HEK293 (cell line): ENCODE measurements at regions not wholly inside any gene's neighbourhood (a gene's known extent, or its start where the extent isn't known, plus 50 kb on each side); places are given as distances from the start of the nearest gene placed in this dataset.

ENCODE experiments used
- CTCF ChIA-PET: fragments of 350-600 bp; formaldehyde crosslinking; extraction: SDS; loops from one replicate; lab custom pipeline; 2021; ENCODE audit warnings: antibody characterized with exemption; lab: Yijun Ruan, JAX
- POLR2A ChIA-PET: fragments of 300-600 bp; formaldehyde crosslinking; extraction: SDS; loops from one replicate; lab custom pipeline; 2020; ENCODE audit warnings: antibody characterized with exemption, inconsistent platforms; lab: Yijun Ruan, JAX
- H3K27ac ChIP-seq: fragments of 200-500 bp; sonication (Bioruptor generic); 2 replicates; pipeline ENCODE4 v1.5.1; 2014; ENCODE audit warnings: low read depth, low read length, control low read depth, inconsistent platforms; ENCODE audit errors: extremely low read depth
- H3K36me3 ChIP-seq, 2 experiments: fragments of 200-500 bp in 1 of 2; sonication (Bioruptor generic) in 1 of 2; 1 replicate in 1 of 2; 2 replicates in 1 of 2; pipeline ENCODE4 v1.5.1; 2014 to 2017; ENCODE audit warnings: inconsistent platforms in 2 of 2, low read length in 2 of 2; ENCODE audit not compliant: control insufficient read depth in 2 of 2, insufficient read depth in 1 of 2
- H3K4me1 ChIP-seq: fragments of 200-500 bp; sonication (Bioruptor generic); 2 replicates; pipeline ENCODE4 v1.5.1; 2014; ENCODE audit warnings: mild to moderate bottlenecking, low read length, inconsistent platforms; ENCODE audit not compliant: control insufficient read depth, insufficient read depth
- H3K4me3 ChIP-seq: 2 replicates; pipeline ENCODE4 v1.5.1; 2011; ENCODE audit warnings: low read depth, mild to moderate bottlenecking, control low read depth, low read length, moderate library complexity
- H3K9me3 ChIP-seq: fragments of 200-500 bp; sonication (Bioruptor generic); 2 replicates; pipeline ENCODE4 v1.5.1; 2014; ENCODE audit warnings: low read depth, low read length, inconsistent platforms; ENCODE audit not compliant: control insufficient read depth, insufficient read depth
- ELK4 ChIP-seq: IDR thresholded peaks from 2 replicates; pipeline ENCODE4 v1.6.1; 2011; ENCODE audit warnings: mild to moderate bottlenecking, low read depth, low read length, borderline replicate concordance
- GFI1B ChIP-seq: fragments of 450-650 bp; formaldehyde crosslinking; IDR thresholded peaks from 2 replicates; pipeline ENCODE4 v1.5.1; 2016; ENCODE audit warnings: missing biosample characterization, missing genetic modification characterization
- HOXC10 ChIP-seq: sonication (generic); formaldehyde crosslinking; IDR thresholded peaks from 2 replicates; pipeline ENCODE4 v1.8.1; 2023; ENCODE audit warnings: mild to moderate bottlenecking, missing genetic modification reagents
- KLF7 ChIP-seq: fragments of 450-650 bp; formaldehyde crosslinking; IDR thresholded peaks from 2 replicates; pipeline ENCODE4 v1.5.1; 2016; ENCODE audit warnings: missing biosample characterization, missing genetic modification characterization, borderline replicate concordance
- KLF9 ChIP-seq: fragments of 450-650 bp; formaldehyde crosslinking; IDR thresholded peaks from 2 replicates; pipeline ENCODE4 v1.5.1; 2016; ENCODE audit warnings: missing biosample characterization, missing genetic modification characterization, low read depth
- PRDM4 ChIP-seq: fragments of 450-650 bp; formaldehyde crosslinking; IDR thresholded peaks from 2 replicates; pipeline ENCODE4 v1.5.1; 2017; ENCODE audit warnings: missing biosample characterization, missing genetic modification characterization
- REPIN1 ChIP-seq: fragments of 450-650 bp; formaldehyde crosslinking; IDR thresholded peaks from 2 replicates; pipeline ENCODE4 v1.5.1; 2017; ENCODE audit warnings: missing biosample characterization, missing genetic modification characterization, low read depth
- SALL2 ChIP-seq: fragments of 450-650 bp; formaldehyde crosslinking; IDR thresholded peaks from 2 replicates; pipeline ENCODE4 v1.5.0; 2017; ENCODE audit warnings: missing biosample characterization, mild to moderate bottlenecking, missing genetic modification characterization, borderline replicate concordance
- TCF7L2 ChIP-seq: IDR thresholded peaks from 2 replicates; pipeline ENCODE4 v1.6.1; 2011; ENCODE audit warnings: low read depth, mild to moderate bottlenecking, inconsistent platforms, low read length, moderate library complexity, borderline replicate concordance
- ZFP37 ChIP-seq: fragments of 450-650 bp; formaldehyde crosslinking; IDR thresholded peaks from 2 replicates; pipeline ENCODE4 v1.5.1; 2016; ENCODE audit warnings: missing biosample characterization, missing genetic modification characterization
- ZNF335 ChIP-seq: fragments of 450-650 bp; formaldehyde crosslinking; conservative IDR thresholded peaks from 2 replicates; pipeline ENCODE4 v1.5.1; 2016; ENCODE audit warnings: missing biosample characterization, missing genetic modification characterization
- ZNF366 ChIP-seq: fragments of 450-650 bp; formaldehyde crosslinking; conservative IDR thresholded peaks from 2 replicates; pipeline ENCODE4 v1.5.1; 2016; ENCODE audit warnings: missing biosample characterization, missing genetic modification characterization
- ZNF398 ChIP-seq: fragments of 450-650 bp; formaldehyde crosslinking; IDR thresholded peaks from 2 replicates; pipeline ENCODE4 v1.5.1; 2017; ENCODE audit warnings: missing biosample characterization, missing genetic modification characterization
- ZNF423 ChIP-seq: fragments of 450-650 bp; formaldehyde crosslinking; IDR thresholded peaks from 2 replicates; pipeline ENCODE4 v1.5.1; 2016; ENCODE audit warnings: missing biosample characterization, missing genetic modification characterization
- ZNF549 ChIP-seq: fragments of 450-650 bp; IDR thresholded peaks from 2 replicates; pipeline ENCODE4 v1.5.1; 2018; ENCODE audit warnings: missing biosample characterization, missing genetic modification characterization, mild to moderate bottlenecking, inconsistent platforms, moderate library complexity
- ZNF555 ChIP-seq: fragments of 450-650 bp; formaldehyde crosslinking; conservative IDR thresholded peaks from 2 replicates; pipeline ENCODE4 v1.5.1; 2017; ENCODE audit warnings: missing biosample characterization, mild to moderate bottlenecking, missing genetic modification characterization, inconsistent platforms
- ZNF571 ChIP-seq: fragments of 450-650 bp; formaldehyde crosslinking; IDR thresholded peaks from 2 replicates; pipeline ENCODE4 v1.5.0; 2017; ENCODE audit warnings: missing biosample characterization, missing genetic modification characterization
- ZNF596 ChIP-seq: fragments of 450-650 bp; IDR thresholded peaks from 2 replicates; pipeline ENCODE4 v1.5.0; 2018; ENCODE audit warnings: missing biosample characterization, mild to moderate bottlenecking, missing genetic modification characterization, moderate library complexity
- ZNF621 ChIP-seq: fragments of 450-650 bp; formaldehyde crosslinking; IDR thresholded peaks from 2 replicates; pipeline ENCODE4 v1.5.1; 2017; ENCODE audit warnings: missing biosample characterization, missing genetic modification characterization
- ZNF623 ChIP-seq: fragments of 450-650 bp; formaldehyde crosslinking; IDR thresholded peaks from 2 replicates; pipeline ENCODE4 v1.5.1; 2016; ENCODE audit warnings: missing biosample characterization, missing genetic modification characterization
- ZNF768 ChIP-seq: fragments of 450-650 bp; formaldehyde crosslinking; IDR thresholded peaks from 2 replicates; pipeline ENCODE4 v1.5.1; 2018; ENCODE audit warnings: missing biosample characterization, mild to moderate bottlenecking, missing genetic modification characterization
- ZNF792 ChIP-seq: fragments of 450-650 bp; formaldehyde crosslinking; IDR thresholded peaks from 2 replicates; pipeline ENCODE4 v1.5.1; 2016; ENCODE audit warnings: missing biosample characterization, missing genetic modification characterization
- TF ChIP-seq, protein P1 (sequence below): fragments of 450-650 bp; formaldehyde crosslinking; IDR thresholded peaks from 2 replicates; pipeline ENCODE4 v1.5.1; 2016; ENCODE audit warnings: missing biosample characterization, missing genetic modification characterization, low read depth

DNA sequence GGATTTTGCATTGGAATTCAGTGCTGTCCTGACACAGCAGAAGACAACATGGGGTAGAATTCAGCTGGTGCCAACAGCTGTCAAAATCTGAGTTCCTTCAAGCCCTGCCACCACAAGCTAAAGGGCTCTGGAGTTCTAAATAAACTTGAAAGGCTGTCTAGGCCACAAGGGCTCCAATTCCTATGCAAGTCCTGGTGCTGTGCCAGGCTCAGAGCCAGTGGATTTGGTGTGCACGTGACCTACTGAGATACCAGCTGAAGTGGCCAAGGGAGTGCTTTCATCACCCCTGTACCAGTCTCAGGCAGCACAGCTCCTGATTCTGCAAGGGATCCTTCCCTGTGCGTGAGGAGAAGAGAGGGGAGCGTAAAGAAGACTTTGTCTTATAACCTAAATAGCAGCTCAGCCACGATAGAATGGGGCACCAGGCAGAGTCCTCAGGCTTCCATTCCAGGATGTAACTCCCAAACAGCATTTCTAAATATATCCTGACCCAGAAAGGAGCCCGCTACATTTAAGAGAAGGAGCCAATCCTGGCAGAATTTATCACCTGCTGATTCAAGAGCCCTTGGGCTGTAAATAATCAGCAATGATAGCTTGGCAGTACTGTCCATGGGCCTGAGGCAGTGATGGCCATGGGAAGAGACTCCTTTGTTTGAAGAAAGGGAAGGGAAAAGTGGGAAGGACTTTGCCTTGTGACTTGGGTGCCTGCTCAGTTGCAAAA, 881.2 kb upstream of the EPHA7 start:
- TF ChIP-seq GFI1B (no peak), ZNF792 (tag by site-specific recombination) (no peak), ZNF398 (tag by site-specific recombination) (no peak), SALL2 (tag by site-specific recombination) (no peak), PRDM4 (tag by site-specific recombination) (no peak), ZNF596 (tag by site-specific recombination) (no peak), ELK4 (no peak), HOXC10 (CRISPR knock-in tag) (no peak), ZNF366 (tag by site-specific recombination) (no peak), KLF9 (no peak), REPIN1 (tag by site-specific recombination) (no peak)
- TF ChIP-seq, protein P1, sequence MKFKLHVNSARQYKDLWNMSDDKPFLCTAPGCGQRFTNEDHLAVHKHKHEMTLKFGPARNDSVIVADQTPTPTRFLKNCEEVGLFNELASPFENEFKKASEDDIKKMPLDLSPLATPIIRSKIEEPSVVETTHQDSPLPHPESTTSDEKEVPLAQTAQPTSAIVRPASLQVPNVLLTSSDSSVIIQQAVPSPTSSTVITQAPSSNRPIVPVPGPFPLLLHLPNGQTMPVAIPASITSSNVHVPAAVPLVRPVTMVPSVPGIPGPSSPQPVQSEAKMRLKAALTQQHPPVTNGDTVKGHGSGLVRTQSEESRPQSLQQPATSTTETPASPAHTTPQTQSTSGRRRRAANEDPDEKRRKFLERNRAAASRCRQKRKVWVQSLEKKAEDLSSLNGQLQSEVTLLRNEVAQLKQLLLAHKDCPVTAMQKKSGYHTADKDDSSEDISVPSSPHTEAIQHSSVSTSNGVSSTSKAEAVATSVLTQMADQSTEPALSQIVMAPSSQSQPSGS (tag by site-specific recombination): no peak
- Histone ChIP-seq H3K9me3 (no peaks in the 10 kb centered on the region), H3K4me3 (no peak overlapping the region), H3K4me1 (no peaks in the 10 kb centered on the region), H3K27ac (no peak overlapping the region), H3K36me3 (no peaks in the 10 kb centered on the region)
- ChIA-PET CTCF (no interaction called here), POLR2A (no interaction called here)

DNA sequence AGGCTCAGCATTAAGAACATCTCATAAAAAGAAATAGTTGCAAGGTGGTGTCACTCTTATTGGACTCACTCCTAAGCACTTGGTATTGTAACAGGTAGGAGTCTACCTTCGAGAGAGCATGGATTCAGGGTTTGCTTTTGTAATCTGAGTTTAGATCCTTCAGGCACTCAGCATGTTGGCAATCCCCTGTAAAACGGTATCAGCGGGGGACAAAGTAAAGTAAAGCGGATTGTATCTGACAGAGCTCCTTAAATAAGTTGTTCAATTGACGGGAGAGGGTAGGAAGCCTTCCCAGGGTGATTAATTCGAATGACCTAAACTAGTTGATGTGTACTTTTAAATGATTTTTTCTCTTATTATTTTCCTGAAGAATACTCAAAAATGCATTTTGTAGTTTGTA, 869.8 kb upstream of the EPHA7 start:
- H3K4me1 ChIP-seq: no peaks in the 10 kb centered on the region
- no peak overlapping the region for H3K4me3 ChIP-seq
- TF ChIP-seq ZNF423 (tag by site-specific recombination): no peak
- TF ChIP-seq ZFP37 (tag by site-specific recombination): no peak
- TF ChIP-seq ZNF549: no peak
- TF ChIP-seq ZNF571 (tag by site-specific recombination): no peak
- no peak for TF ChIP-seq ZNF621 (tag by site-specific recombination)
- TF ChIP-seq ZNF555 (tag by site-specific recombination): no peak
- TF ChIP-seq ZNF335 (tag by site-specific recombination): no peak
- no peak for TF ChIP-seq ZNF623 (tag by site-specific recombination)
- TF ChIP-seq ZNF768 (tag by site-specific recombination): no peak
- no peak for TF ChIP-seq KLF7 (tag by site-specific recombination)
- no peak for TF ChIP-seq TCF7L2
- H3K36me3 ChIP-seq: no peaks in the 10 kb centered on the region
- POLR2A ChIA-PET: no interaction called here
- no peaks in the 10 kb centered on the region for H3K9me3 ChIP-seq
- no peak overlapping the region for H3K27ac ChIP-seq
- CTCF ChIA-PET: no interaction called here
